Vagina (tissue), 2 donors: ENCODE measurements at regions not wholly inside any gene's neighbourhood (a gene's known extent, or its start where the extent isn't known, plus 50 kb on each side); places are given as distances from the start of the nearest gene placed in this dataset.

Source experiments
- DNase-seq, 2 donors: peaks; one replicate each; pipeline ENCODE4 v3.0.0-alpha.2; 2017; ENCODE audit errors: extremely low spot score in 2 of 2
- H3K27ac ChIP-seq: fragments of 200-600 bp; sonication (generic); one replicate; pipeline ENCODE4 v1.5.1; 2019
- H3K27me3 ChIP-seq: fragments of 200-600 bp; sonication (generic); one replicate; pipeline ENCODE4 v1.5.1; 2019
- H3K36me3 ChIP-seq, 2 donors: fragments of 200-600 bp; sonication (generic); one replicate each; pipeline ENCODE4 v1.5.1; 2017 to 2019
- H3K4me1 ChIP-seq: fragments of 200-600 bp; sonication (generic); one replicate; pipeline ENCODE4 v1.5.1; 2019
- H3K4me3 ChIP-seq, 2 donors: fragments of 200-600 bp; sonication (generic); 1 replicate in 1 of 2; 2 replicates in 1 of 2; pipeline ENCODE4 v1.5.1; 2016 to 2019
- H3K9me3 ChIP-seq: fragments of 200-600 bp; sonication (generic); one replicate; pipeline ENCODE4 v1.5.1; 2019
- POLR2A ChIP-seq, 2 donors: fragments of 450-650 bp; IDR thresholded peaks; one replicate each; pipeline ENCODE4 v1.6.1; 2017; ENCODE audit warnings: antibody characterized with exemption in 2 of 2, mild to moderate bottlenecking in 2 of 2, moderate library complexity in 2 of 2
- POLR2AphosphoS5 ChIP-seq, 2 donors: sonication (generic); formaldehyde crosslinking; IDR thresholded peaks; one replicate each; pipeline ENCODE4 v1.9.0; 2017; ENCODE audit warnings: antibody characterized with exemption in 2 of 2, mild to moderate bottlenecking in 2 of 2, low read depth in 1 of 2; ENCODE audit not compliant: insufficient read depth in 1 of 2
- intact Hi-C: fragments of 100-400 bp; cut with DNase I; formaldehyde crosslinking; loops from one replicate; pipeline ENCODE4 v1.15.1; 2023
- TF ChIP-seq, protein P1 (sequence below), 3 experiments: fragments of 450-650 bp in 2 of 3; fragments of 200-600 bp in 1 of 3; sonication (generic) in 1 of 3; IDR thresholded peaks; one replicate each; pipeline ENCODE4 v1.5.1; 2017 to 2019; ENCODE audit warnings: antibody characterized with exemption in 3 of 3, mild to moderate bottlenecking in 2 of 3, moderate library complexity in 2 of 3

DNA sequence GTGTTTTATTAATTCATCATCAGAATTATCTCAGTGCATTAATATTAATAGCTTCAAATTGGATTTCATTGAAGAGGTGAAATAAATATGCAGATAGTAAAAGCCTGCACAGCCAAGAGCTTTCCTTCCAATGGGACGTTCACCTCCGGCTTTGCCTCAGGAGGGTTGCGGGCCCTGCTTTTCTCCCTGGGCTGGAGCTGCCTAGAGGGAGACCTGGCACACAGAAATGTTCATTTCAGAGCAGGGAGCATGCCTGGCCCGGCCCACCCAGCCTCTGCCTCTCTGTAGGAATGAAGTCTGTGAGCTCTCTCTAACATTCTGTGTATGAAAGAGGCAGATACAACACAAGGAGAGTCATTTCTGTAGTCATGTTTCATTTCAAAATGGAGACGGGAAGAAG, 100.4 kb upstream of the IRX2 start:
- Histone ChIP-seq H3K9me3 (no peaks in the 10 kb centered on the region), H3K4me3 (no peak overlapping the region), H3K4me1 (no peaks in the 10 kb centered on the region), H3K36me3 (no peaks in the 10 kb centered on the region), H3K27ac (no peak overlapping the region), H3K27me3 (no peaks in the 10 kb centered on the region)
- DNase-seq: no peak
- intact Hi-C loops: no loop called here
- TF ChIP-seq POLR2A (IDR thresholded peaks at IDR 0.05): no peak
- no peak for TF ChIP-seq POLR2AphosphoS5 (IDR thresholded peaks at IDR 0.05; ENCODE audit: insufficient read depth in 1 of 2, low read depth in 1 of 2)
- TF ChIP-seq, protein P1, sequence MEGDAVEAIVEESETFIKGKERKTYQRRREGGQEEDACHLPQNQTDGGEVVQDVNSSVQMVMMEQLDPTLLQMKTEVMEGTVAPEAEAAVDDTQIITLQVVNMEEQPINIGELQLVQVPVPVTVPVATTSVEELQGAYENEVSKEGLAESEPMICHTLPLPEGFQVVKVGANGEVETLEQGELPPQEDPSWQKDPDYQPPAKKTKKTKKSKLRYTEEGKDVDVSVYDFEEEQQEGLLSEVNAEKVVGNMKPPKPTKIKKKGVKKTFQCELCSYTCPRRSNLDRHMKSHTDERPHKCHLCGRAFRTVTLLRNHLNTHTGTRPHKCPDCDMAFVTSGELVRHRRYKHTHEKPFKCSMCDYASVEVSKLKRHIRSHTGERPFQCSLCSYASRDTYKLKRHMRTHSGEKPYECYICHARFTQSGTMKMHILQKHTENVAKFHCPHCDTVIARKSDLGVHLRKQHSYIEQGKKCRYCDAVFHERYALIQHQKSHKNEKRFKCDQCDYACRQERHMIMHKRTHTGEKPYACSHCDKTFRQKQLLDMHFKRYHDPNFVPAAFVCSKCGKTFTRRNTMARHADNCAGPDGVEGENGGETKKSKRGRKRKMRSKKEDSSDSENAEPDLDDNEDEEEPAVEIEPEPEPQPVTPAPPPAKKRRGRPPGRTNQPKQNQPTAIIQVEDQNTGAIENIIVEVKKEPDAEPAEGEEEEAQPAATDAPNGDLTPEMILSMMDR (IDR thresholded peaks at IDR 0.05): no peak

- no peak for DNase-seq
- intact Hi-C loops: no loop called here
- H3K27ac ChIP-seq: no peak overlapping the region
- H3K4me1 ChIP-seq: no peaks in the 10 kb centered on the region
- no peaks in the 10 kb centered on the region for H3K36me3 ChIP-seq
- no peaks in the 10 kb centered on the region for H3K9me3 ChIP-seq
- no peak for TF ChIP-seq POLR2A (IDR thresholded peaks at IDR 0.05)
- no peak for TF ChIP-seq POLR2AphosphoS5 (IDR thresholded peaks at IDR 0.05; ENCODE audit: insufficient read depth in 1 of 2, low read depth in 1 of 2)
- TF ChIP-seq, protein P1 (IDR thresholded peaks at IDR 0.05): no peak
- no peaks in the 10 kb centered on the region for H3K27me3 ChIP-seq
- H3K4me3 ChIP-seq: no peak overlapping the region
These were observed 98.0 kb upstream of the IRX2 start for GRCh38 chr5:2849429-2849828.

DNA sequence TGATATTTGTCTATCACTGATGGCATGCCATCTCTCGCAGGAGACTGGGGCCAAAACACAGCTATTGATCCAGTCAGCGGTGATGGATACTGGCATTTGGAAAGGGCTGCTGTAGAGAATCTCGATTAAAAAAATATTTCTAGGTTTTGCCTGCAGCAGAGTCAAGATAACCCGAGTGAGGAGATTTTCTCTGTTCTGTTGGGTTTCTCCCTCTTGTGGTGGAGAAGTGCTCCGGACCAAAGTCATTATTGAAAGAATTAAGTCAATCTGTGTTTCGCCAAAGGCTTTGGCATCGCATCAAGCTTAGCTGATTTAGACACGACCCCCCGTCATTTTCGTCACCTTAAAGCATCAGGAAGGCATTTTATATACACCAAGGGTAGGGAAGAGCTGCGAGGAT, 97.1 kb upstream of the IRX2 start:
- intact Hi-C loops: no loop called here
- Histone ChIP-seq H3K4me1 (no peaks in the 10 kb centered on the region), H3K4me3 (no peak overlapping the region), H3K27me3 (no peaks in the 10 kb centered on the region), H3K9me3 (no peaks in the 10 kb centered on the region), H3K27ac (no peak overlapping the region), H3K36me3 (no peaks in the 10 kb centered on the region)
- TF ChIP-seq POLR2A (IDR thresholded peaks at IDR 0.05) (no peak), POLR2AphosphoS5 (IDR thresholded peaks at IDR 0.05; ENCODE audit: insufficient read depth in 1 of 2, low read depth in 1 of 2) (no peak)
- TF ChIP-seq, protein P1 (IDR thresholded peaks at IDR 0.05): no peak
- DNase-seq: no peak

- TF ChIP-seq POLR2A (IDR thresholded peaks at IDR 0.05) (no peak), POLR2AphosphoS5 (IDR thresholded peaks at IDR 0.05; ENCODE audit: insufficient read depth in 1 of 2, low read depth in 1 of 2) (no peak)
- TF ChIP-seq, protein P1 (IDR thresholded peaks at IDR 0.05): no peak
- intact Hi-C loops: no loop called here
These were observed 96.1 kb upstream of the IRX2 start for GRCh38 chr5:2847608-2848007.

DNA sequence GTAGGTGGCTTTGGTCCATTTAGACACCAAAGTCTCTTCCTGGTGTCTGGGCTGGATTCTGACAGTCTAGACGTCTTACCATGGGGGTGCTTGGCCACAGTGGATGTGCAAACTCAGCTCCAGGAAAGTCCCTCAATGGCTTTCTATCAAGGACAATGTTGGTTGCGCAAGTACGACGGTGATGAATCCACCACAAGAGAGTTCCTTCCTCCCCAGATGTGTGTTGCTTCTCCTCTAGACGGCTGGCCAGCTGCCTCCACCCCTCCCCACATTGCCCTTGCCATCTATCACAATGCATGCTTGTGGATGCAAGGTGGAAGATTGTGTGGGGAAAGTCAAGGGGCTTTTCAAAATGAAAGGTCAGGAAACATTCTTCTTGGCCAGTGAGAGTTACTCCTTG, 89.7 kb upstream of the IRX2 start:
- Histone ChIP-seq H3K4me3 (no peak overlapping the region), H3K27ac (no peak overlapping the region), H3K36me3 (no peaks in the 10 kb centered on the region), H3K9me3 (no peaks in the 10 kb centered on the region), H3K4me1 (no peaks in the 10 kb centered on the region), H3K27me3 (no peaks in the 10 kb centered on the region)
- DNase-seq: no peak
- TF ChIP-seq, protein P1 (IDR thresholded peaks at IDR 0.05): no peak
- TF ChIP-seq POLR2AphosphoS5 (IDR thresholded peaks at IDR 0.05; ENCODE audit: insufficient read depth in 1 of 2, low read depth in 1 of 2) (no peak), POLR2A (IDR thresholded peaks at IDR 0.05) (no peak)
- intact Hi-C loops: no loop called here

More at GRCh38 chr5:2847608-2848007, 96.1 kb upstream of the IRX2 start:
- H3K9me3 ChIP-seq: no peaks in the 10 kb centered on the region
- no peaks in the 10 kb centered on the region for H3K27me3 ChIP-seq
- H3K4me1 ChIP-seq: no peaks in the 10 kb centered on the region
- no peak overlapping the region for H3K27ac ChIP-seq
- H3K36me3 ChIP-seq: no peaks in the 10 kb centered on the region
- H3K4me3 ChIP-seq: no peak overlapping the region
- no peak for DNase-seq
